Suprapubic skin (tissue), 3 donors: ENCODE measurements at regions not wholly inside any gene's neighbourhood (a gene's known extent, or its start where the extent isn't known, plus 50 kb on each side); places are given as distances from the start of the nearest gene placed in this dataset.

Source experiments
- POLR2A ChIP-seq, 2 donors: fragments of 450-650 bp; IDR thresholded peaks; one replicate each; pipeline ENCODE4 v1.6.1; 2017; ENCODE audit warnings: antibody characterized with exemption in 2 of 2, mild to moderate bottlenecking in 2 of 2, moderate library complexity in 2 of 2
- TF ChIP-seq, protein P1 (sequence below), 2 donors: fragments of 200-600 bp in 1 of 2; fragments of 450-650 bp in 1 of 2; sonication (generic) in 1 of 2; IDR thresholded peaks; one replicate each; pipeline ENCODE4 v1.5.1; 2016 to 2019; ENCODE audit warnings: antibody characterized with exemption in 2 of 2, mild to moderate bottlenecking in 1 of 2, moderate library complexity in 1 of 2

DNA sequence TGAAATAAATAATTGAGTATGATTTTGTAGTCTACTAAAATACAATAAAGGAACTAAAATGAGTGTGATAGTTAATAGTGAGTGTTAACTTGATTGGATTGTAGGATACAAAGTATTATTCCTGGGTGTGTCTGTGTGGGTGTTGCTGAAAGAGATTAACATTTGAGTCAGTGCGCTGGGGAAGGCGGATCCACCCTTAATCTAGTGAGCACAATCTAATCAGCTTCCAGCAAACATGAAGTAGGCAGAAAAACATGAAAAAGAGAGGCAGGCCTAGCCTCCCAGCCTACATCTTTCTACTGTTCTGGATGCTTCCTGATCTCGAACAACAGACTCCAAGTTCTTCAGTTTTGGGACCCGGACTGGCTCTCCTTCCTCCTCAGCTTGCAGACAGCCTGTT lies 1716.6 kb downstream of the MRPL39 start:
- TF ChIP-seq POLR2A (IDR thresholded peaks at IDR 0.05): no peak
- TF ChIP-seq, protein P1, sequence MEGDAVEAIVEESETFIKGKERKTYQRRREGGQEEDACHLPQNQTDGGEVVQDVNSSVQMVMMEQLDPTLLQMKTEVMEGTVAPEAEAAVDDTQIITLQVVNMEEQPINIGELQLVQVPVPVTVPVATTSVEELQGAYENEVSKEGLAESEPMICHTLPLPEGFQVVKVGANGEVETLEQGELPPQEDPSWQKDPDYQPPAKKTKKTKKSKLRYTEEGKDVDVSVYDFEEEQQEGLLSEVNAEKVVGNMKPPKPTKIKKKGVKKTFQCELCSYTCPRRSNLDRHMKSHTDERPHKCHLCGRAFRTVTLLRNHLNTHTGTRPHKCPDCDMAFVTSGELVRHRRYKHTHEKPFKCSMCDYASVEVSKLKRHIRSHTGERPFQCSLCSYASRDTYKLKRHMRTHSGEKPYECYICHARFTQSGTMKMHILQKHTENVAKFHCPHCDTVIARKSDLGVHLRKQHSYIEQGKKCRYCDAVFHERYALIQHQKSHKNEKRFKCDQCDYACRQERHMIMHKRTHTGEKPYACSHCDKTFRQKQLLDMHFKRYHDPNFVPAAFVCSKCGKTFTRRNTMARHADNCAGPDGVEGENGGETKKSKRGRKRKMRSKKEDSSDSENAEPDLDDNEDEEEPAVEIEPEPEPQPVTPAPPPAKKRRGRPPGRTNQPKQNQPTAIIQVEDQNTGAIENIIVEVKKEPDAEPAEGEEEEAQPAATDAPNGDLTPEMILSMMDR (IDR thresholded peaks at IDR 0.05): no peak
